DOHH2 (cell line): ENCODE measurements at regions not wholly inside any gene's neighbourhood (a gene's known extent, or its start where the extent isn't known, plus 50 kb on each side); places are given as distances from the start of the nearest gene placed in this dataset.

Source experiments
- CTCF ChIP-seq: fragments of 200-600 bp; sonication (generic); IDR thresholded peaks from one replicate; pipeline ENCODE4 v1.5.1; 2014; ENCODE audit warnings: antibody characterized with exemption, mild to moderate bottlenecking, low read depth, low read length; ENCODE audit not compliant: poor library complexity, severe bottlenecking
- EZH2phosphoT487 ChIP-seq: fragments of 200-600 bp; sonication (generic); IDR thresholded peaks from 2 replicates; pipeline ENCODE4 v1.6.1; 2017; ENCODE audit warnings: borderline replicate concordance, mild to moderate bottlenecking, antibody characterized with exemption, low read length, moderate library complexity, mixed read lengths

- TF ChIP-seq CTCF (no peak), EZH2phosphoT487 (no peak)
Measured at GRCh38 chr2:143949121-143949848, 570.6 kb downstream of the ZEB2 start.
